Parathyroid adenoma (tissue), 2 donors: ENCODE measurements at regions not wholly inside any gene's neighbourhood (a gene's known extent, or its start where the extent isn't known, plus 50 kb on each side); places are given as distances from the start of the nearest gene placed in this dataset.

Experiments
- H2AFZ ChIP-seq: fragments of 300-600 bp; sonication (generic); one replicate; pipeline ENCODE4 v1.7.0; 2017; ENCODE audit warnings: antibody characterized with exemption, mild to moderate bottlenecking
- H3K27ac ChIP-seq: fragments of 300-600 bp; sonication (generic); one replicate; pipeline ENCODE4 v1.7.0; 2017
- H3K27me3 ChIP-seq: fragments of 300-600 bp; sonication (generic); one replicate; pipeline ENCODE4 v1.7.0; 2017; ENCODE audit warnings: low read length; ENCODE audit not compliant: control insufficient read depth, insufficient read depth
- H3K36me3 ChIP-seq: fragments of 300-600 bp; sonication (generic); one replicate; pipeline ENCODE4 v1.7.0; 2017; ENCODE audit warnings: low read length; ENCODE audit not compliant: control insufficient read depth, insufficient read depth
- H3K4me1 ChIP-seq: fragments of 300-600 bp; sonication (generic); one replicate; pipeline ENCODE4 v1.7.0; 2017; ENCODE audit warnings: control low read depth
- H3K4me2 ChIP-seq: fragments of 300-600 bp; sonication (generic); one replicate; pipeline ENCODE4 v1.7.0; 2017; ENCODE audit warnings: low read length
- H3K4me3 ChIP-seq: fragments of 300-600 bp; sonication (generic); one replicate; pipeline ENCODE4 v1.7.0; 2017; ENCODE audit warnings: low read depth, low read length
- H3K79me2 ChIP-seq: fragments of 300-600 bp; sonication (generic); one replicate; pipeline ENCODE4 v1.7.0; 2017; ENCODE audit warnings: control low read depth
- H3K9ac ChIP-seq: fragments of 300-600 bp; sonication (generic); one replicate; pipeline ENCODE4 v1.7.0; 2017; ENCODE audit warnings: mild to moderate bottlenecking
- H3K9me3 ChIP-seq: fragments of 300-600 bp; sonication (generic); one replicate; pipeline ENCODE4 v1.7.0; 2017; ENCODE audit warnings: low read length; ENCODE audit not compliant: control insufficient read depth
- TF ChIP-seq, protein P1 (sequence below): fragments of 300-600 bp; sonication (generic); IDR thresholded peaks from one replicate; pipeline ENCODE4 v1.7.0; 2017; ENCODE audit warnings: antibody characterized with exemption, mild to moderate bottlenecking
- donor health status: primary hyperparathyroidism.

DNA sequence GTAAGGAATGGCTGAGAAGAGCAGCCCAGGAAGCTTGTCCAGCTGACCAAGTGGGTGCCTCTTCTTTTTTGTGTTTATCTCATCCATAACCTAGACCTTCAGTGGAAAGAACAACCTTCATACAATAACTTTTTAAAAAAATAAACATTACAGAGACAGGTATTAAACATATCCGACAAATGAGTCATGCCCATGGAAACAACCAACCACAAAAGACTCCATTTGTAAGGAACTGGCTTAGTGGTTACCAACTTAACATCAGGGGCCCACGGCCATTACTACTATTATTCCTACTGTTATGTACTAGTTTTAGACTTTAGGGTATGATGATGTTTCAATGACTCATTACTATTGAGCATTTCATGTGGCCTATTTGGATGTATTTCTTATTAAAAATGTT lies 191.7 kb upstream of the SERP2 start:
- Histone ChIP-seq H3K27me3 (no peaks in the 10 kb centered on the region), H3K9ac (no peak overlapping the region), H3K4me1 (no peaks in the 10 kb centered on the region), H3K79me2 (no peaks in the 10 kb centered on the region), H3K36me3 (no peaks in the 10 kb centered on the region), H3K4me3 (no peak overlapping the region), H3K9me3 (no peaks in the 10 kb centered on the region), H2AFZ (no peak overlapping the region), H3K27ac (no peak overlapping the region), H3K4me2 (no peak overlapping the region)
- TF ChIP-seq, protein P1, sequence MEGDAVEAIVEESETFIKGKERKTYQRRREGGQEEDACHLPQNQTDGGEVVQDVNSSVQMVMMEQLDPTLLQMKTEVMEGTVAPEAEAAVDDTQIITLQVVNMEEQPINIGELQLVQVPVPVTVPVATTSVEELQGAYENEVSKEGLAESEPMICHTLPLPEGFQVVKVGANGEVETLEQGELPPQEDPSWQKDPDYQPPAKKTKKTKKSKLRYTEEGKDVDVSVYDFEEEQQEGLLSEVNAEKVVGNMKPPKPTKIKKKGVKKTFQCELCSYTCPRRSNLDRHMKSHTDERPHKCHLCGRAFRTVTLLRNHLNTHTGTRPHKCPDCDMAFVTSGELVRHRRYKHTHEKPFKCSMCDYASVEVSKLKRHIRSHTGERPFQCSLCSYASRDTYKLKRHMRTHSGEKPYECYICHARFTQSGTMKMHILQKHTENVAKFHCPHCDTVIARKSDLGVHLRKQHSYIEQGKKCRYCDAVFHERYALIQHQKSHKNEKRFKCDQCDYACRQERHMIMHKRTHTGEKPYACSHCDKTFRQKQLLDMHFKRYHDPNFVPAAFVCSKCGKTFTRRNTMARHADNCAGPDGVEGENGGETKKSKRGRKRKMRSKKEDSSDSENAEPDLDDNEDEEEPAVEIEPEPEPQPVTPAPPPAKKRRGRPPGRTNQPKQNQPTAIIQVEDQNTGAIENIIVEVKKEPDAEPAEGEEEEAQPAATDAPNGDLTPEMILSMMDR: no peak

DNA sequence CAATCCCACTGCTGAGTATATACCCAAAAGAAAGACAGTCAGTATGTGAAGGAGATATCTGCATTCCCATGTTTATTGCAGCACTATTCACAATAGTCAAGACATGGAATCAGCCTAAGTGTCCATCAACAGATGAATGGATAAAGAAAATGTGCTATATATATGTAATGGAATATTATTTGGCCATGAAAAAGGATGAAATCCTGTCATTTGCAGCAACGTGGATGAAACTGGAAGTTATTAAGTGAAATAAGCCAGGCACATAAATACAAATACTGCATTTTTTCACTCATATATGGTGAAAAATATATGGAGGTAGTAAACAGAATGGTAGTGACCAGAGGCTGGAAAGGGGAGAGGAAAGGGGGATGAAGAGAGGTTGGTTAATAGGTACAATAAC lies 188.9 kb upstream of the SERP2 start:
- H3K27ac ChIP-seq: no peak overlapping the region
- TF ChIP-seq, protein P1: no peak

DNA sequence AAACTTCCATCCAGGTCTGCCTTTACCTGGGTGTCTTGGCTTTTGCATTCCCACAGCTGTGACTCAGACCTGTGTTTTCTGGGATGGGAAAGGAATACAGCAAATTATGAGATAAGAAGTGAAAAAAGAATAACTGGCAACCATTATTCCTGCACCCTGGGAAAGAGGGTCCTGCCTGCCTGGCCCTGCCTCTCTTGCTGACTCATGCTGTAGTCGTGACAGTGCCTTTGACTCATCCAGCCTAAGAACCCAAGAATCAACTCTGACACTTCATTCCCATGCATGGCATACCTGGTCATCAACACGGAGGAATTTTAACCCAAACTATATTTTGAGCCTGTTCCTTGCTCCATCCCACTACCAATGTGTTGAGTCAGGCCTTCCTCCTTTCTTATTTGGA lies 185.4 kb upstream of the SERP2 start:
- no peaks in the 10 kb centered on the region for H3K9me3 ChIP-seq
- no peaks in the 10 kb centered on the region for H3K4me1 ChIP-seq
- H2AFZ ChIP-seq: no peak overlapping the region
- no peaks in the 10 kb centered on the region for H3K79me2 ChIP-seq
- no peak overlapping the region for H3K27ac ChIP-seq
- H3K36me3 ChIP-seq: no peaks in the 10 kb centered on the region
- H3K9ac ChIP-seq: no peak overlapping the region
- no peaks in the 10 kb centered on the region for H3K27me3 ChIP-seq
- TF ChIP-seq, protein P1: no peak
- no peak overlapping the region for H3K4me3 ChIP-seq
- no peak overlapping the region for H3K4me2 ChIP-seq

More for the DNA sequence above, 188.9 kb upstream of the SERP2 start:
- Histone ChIP-seq H3K9me3 (no peaks in the 10 kb centered on the region), H3K36me3 (no peaks in the 10 kb centered on the region), H3K4me3 (no peak overlapping the region), H3K4me1 (no peaks in the 10 kb centered on the region), H3K9ac (no peak overlapping the region), H2AFZ (no peak overlapping the region), H3K79me2 (no peaks in the 10 kb centered on the region), H3K4me2 (no peak overlapping the region), H3K27me3 (no peaks in the 10 kb centered on the region)

DNA sequence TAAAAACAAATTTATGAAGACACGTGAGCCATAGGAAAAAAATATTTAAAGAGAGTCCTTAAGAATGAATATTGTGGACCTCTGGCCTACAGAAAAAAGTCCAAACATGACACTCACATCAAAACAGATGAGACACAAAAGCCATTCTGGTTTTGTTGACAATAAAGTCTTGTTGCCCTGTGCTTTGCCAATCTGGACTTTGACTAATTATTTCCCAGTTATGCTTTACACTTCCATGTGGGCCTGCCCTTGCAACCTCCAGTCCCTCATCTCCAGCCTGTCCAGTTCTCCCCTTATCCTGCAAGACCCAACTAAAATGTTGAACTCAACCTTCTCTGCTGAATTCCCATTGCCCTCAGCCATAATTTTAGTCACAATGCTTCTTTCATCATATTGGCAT lies 184.5 kb upstream of the SERP2 start:
- Histone ChIP-seq H3K79me2 (no peaks in the 10 kb centered on the region), H3K4me3 (no peak overlapping the region), H3K4me1 (no peaks in the 10 kb centered on the region), H3K9me3 (no peaks in the 10 kb centered on the region), H3K36me3 (no peaks in the 10 kb centered on the region), H3K27ac (no peak overlapping the region), H2AFZ (no peak overlapping the region), H3K27me3 (no peaks in the 10 kb centered on the region), H3K9ac (no peak overlapping the region), H3K4me2 (no peak overlapping the region)
- TF ChIP-seq, protein P1: no peak

DNA sequence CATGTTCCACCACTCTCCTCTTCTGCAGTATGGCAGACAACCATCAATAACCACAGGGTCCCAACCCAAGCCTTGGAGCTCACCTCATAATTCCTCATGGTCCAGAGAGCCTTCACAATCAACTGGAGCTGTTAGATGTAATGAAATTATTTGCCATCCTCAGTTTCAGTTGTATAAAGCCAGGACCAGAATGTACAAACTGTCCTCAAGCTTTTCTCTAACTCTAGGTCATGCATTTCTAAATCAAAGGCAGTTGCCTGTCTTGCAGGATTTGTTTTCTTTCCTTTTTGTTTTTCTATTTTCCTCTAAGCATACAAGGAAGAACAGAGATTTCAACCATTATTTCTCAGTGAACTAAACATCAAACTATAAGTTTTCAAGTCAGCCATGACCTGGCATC lies 182.5 kb upstream of the SERP2 start:
- Histone ChIP-seq H2AFZ (peak overlapping the region; percentile 68), H3K9ac (no peak overlapping the region), H3K79me2 (no peaks in the 10 kb centered on the region), H3K9me3 (no peaks in the 10 kb centered on the region), H3K27ac (no peak overlapping the region), H3K4me1 (no peaks in the 10 kb centered on the region), H3K36me3 (no peaks in the 10 kb centered on the region), H3K27me3 (no peaks in the 10 kb centered on the region), H3K4me3 (no peak overlapping the region), H3K4me2 (peak overlapping the region; percentile 54)
- TF ChIP-seq, protein P1: no peak
